ENCODE measurements at regions not wholly inside any gene's neighbourhood (a gene's known extent, or its start where the extent isn't known, plus 50 kb on each side); places are given as distances from the start of the nearest gene placed in this dataset.

DNA sequence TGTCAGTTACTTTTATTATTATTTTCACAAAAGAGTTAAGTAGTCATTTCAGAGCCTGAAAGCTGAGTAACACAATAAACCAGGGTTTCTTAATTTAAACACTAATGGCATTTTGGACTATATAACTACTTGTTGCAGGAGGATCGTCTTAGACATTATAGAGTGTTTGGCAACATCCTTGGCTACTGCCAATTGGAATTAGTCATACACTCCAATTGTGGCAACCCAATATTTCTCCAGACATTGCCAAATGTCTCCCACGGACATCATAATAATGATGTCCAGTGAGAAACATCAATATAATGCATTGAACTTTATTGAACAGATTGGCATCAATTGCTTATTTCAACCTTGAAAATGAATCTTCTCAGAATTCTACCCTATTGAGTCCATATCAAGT, 441.9 kb upstream of the ADGRL4 start:
- no peak overlapping the region for H3K27ac Mint-ChIP-seq (ENCODE audit: unreplicated experiment)
- intact Hi-C loops (cut with micrococcal nuclease; ENCODE audit: unreplicated experiment): no loop called here

DNA sequence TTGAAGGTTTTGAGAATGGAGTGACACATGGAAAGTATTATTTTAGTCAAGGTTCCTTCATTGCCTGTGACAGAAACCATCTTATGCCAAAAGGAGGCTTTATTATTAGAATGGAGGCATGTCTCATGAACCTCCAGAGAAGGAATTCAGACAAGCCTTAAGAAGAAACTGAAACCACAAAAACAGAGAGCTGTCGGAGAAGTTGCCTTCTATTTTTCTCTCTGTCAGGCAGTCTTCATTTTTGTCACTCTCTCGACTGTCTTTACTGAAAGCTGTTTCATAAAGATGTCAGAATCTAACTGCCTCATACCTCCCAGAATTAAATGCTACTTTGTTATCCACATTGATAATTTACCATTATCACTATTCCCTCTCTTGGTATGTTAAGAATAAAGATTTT, 434.7 kb upstream of the ADGRL4 start:
- intact Hi-C loops (cut with micrococcal nuclease; ENCODE audit: unreplicated experiment): no loop called here
- no TSS peak for BruUV-seq (replicated peaks)
- Mint-ChIP-seq H3K4me1 (ENCODE audit: low read depth, unreplicated experiment) (no peaks in the 10 kb centered on the region), H3K36me3 (ENCODE audit: insufficient read depth, unreplicated experiment) (no peaks in the 10 kb centered on the region), H3K27ac (ENCODE audit: unreplicated experiment) (no peak overlapping the region), H3K27me3 (ENCODE audit: insufficient read depth, unreplicated experiment) (no peaks in the 10 kb centered on the region), H3K4me3 (ENCODE audit: unreplicated experiment) (no peak overlapping the region), H3K9me3 (ENCODE audit: unreplicated experiment) (no peaks in the 10 kb centered on the region)
- no peaks in the 10 kb centered on the region for H3K36me3 ChIP-seq (ENCODE audit: control insufficient read depth, insufficient read depth, low read length)
- CTCF ChIA-PET: no interaction called here
- no peaks in the 10 kb centered on the region for H3K4me1 ChIP-seq
- no peaks in the 10 kb centered on the region for H3K9me3 ChIP-seq
- no peak for DNase-seq
- H3K27me3 ChIP-seq (replicated peaks; ENCODE audit: control insufficient read depth, insufficient read depth, low read length): no peaks in the 10 kb centered on the region
- TF ChIP-seq, protein P1, sequence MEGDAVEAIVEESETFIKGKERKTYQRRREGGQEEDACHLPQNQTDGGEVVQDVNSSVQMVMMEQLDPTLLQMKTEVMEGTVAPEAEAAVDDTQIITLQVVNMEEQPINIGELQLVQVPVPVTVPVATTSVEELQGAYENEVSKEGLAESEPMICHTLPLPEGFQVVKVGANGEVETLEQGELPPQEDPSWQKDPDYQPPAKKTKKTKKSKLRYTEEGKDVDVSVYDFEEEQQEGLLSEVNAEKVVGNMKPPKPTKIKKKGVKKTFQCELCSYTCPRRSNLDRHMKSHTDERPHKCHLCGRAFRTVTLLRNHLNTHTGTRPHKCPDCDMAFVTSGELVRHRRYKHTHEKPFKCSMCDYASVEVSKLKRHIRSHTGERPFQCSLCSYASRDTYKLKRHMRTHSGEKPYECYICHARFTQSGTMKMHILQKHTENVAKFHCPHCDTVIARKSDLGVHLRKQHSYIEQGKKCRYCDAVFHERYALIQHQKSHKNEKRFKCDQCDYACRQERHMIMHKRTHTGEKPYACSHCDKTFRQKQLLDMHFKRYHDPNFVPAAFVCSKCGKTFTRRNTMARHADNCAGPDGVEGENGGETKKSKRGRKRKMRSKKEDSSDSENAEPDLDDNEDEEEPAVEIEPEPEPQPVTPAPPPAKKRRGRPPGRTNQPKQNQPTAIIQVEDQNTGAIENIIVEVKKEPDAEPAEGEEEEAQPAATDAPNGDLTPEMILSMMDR (IDR thresholded peaks at IDR 0.05; ENCODE audit: insufficient read depth in 1 of 2, low read depth in 1 of 2, low read length in 1 of 2, severe bottlenecking in 1 of 2, unreplicated experiment in 1 of 2): no peak
- no peak overlapping the region for H3K4me3 ChIP-seq (ENCODE audit: low read depth, low read length)
- POLR2A ChIA-PET: no interaction called here

More for the DNA sequence above, 441.9 kb upstream of the ADGRL4 start:
- ChIA-PET POLR2A (no interaction called here), CTCF (no interaction called here)
- Mint-ChIP-seq H3K27me3 (ENCODE audit: insufficient read depth, unreplicated experiment) (peaks cover 3% of the 10 kb centered on the region), H3K36me3 (ENCODE audit: insufficient read depth, unreplicated experiment) (no peaks in the 10 kb centered on the region), H3K4me1 (ENCODE audit: low read depth, unreplicated experiment) (no peaks in the 10 kb centered on the region), H3K4me3 (ENCODE audit: unreplicated experiment) (no peak overlapping the region), H3K9me3 (ENCODE audit: unreplicated experiment) (no peaks in the 10 kb centered on the region)
- DNase-seq: no peak
- H3K9me3 ChIP-seq: no peaks in the 10 kb centered on the region
- H3K4me3 ChIP-seq (ENCODE audit: low read depth, low read length): no peak overlapping the region
- no peaks in the 10 kb centered on the region for H3K27me3 ChIP-seq (replicated peaks; ENCODE audit: control insufficient read depth, insufficient read depth, low read length)
- no TSS peak for BruUV-seq (replicated peaks)
- no peaks in the 10 kb centered on the region for H3K36me3 ChIP-seq (ENCODE audit: control insufficient read depth, insufficient read depth, low read length)
- TF ChIP-seq, protein P1 (IDR thresholded peaks at IDR 0.05; ENCODE audit: insufficient read depth in 1 of 2, low read depth in 1 of 2, low read length in 1 of 2, severe bottlenecking in 1 of 2, unreplicated experiment in 1 of 2): no peak
- H3K4me1 ChIP-seq: no peaks in the 10 kb centered on the region

DNA sequence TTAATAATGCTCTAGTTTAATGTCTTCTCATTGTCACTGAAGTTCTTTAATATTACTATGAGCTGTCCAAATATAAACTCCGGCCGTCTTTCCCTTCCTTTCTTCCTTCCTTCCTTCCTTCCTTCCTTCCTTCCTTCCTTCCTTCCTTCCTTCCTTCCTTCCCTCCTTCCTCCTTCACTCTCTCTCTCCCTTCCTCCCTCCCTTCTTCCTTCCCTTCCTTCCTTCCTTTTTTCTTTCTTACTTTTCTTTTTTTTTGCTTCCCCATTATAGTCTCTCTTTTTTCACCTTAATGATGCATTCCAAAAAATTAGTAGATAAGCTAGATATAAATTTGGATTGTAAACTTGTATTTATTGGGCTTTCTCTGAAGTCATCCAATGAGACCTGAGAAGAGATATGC, 431.0 kb upstream of the ADGRL4 start:
- TF ChIP-seq, protein P1 (IDR thresholded peaks at IDR 0.05; ENCODE audit: insufficient read depth in 1 of 2, low read depth in 1 of 2, low read length in 1 of 2, severe bottlenecking in 1 of 2, unreplicated experiment in 1 of 2): no peak
- Mint-ChIP-seq H3K36me3 (ENCODE audit: insufficient read depth, unreplicated experiment) (no peaks in the 10 kb centered on the region), H3K9me3 (ENCODE audit: unreplicated experiment) (no peaks in the 10 kb centered on the region), H3K4me1 (ENCODE audit: low read depth, unreplicated experiment) (no peaks in the 10 kb centered on the region), H3K27ac (ENCODE audit: unreplicated experiment) (no peak overlapping the region), H3K4me3 (ENCODE audit: unreplicated experiment) (no peak overlapping the region), H3K27me3 (ENCODE audit: insufficient read depth, unreplicated experiment) (no peaks in the 10 kb centered on the region)
- Histone ChIP-seq H3K36me3 (ENCODE audit: control insufficient read depth, insufficient read depth, low read length) (no peaks in the 10 kb centered on the region), H3K27me3 (replicated peaks; ENCODE audit: control insufficient read depth, insufficient read depth, low read length) (no peaks in the 10 kb centered on the region), H3K4me3 (ENCODE audit: low read depth, low read length) (no peak overlapping the region), H3K9me3 (no peaks in the 10 kb centered on the region), H3K4me1 (no peaks in the 10 kb centered on the region)
- CTCF ChIA-PET: no interaction called here
- BruUV-seq (replicated peaks): no TSS peak
- intact Hi-C loops (cut with micrococcal nuclease; ENCODE audit: unreplicated experiment): no loop called here
- POLR2A ChIA-PET: no interaction called here
- no peak for DNase-seq

Measured in Caco-2 (cell line).